HCT116 (cell line): ENCODE measurements at regions not wholly inside any gene's neighbourhood (a gene's known extent, or its start where the extent isn't known, plus 50 kb on each side); places are given as distances from the start of the nearest gene placed in this dataset.

Source experiments
- ATAC-seq: fragments of 200-7000 bp; cut with Tn5 transposase; 2 replicates; pipeline ENCODE4 v1.9.1; 2020; ENCODE audit warnings: mild to moderate bottlenecking, moderate library complexity
- BruUV-seq: library from RNA; stranded (reverse); fragments of 400-500 nt; replicated peaks from 2 replicates; lab custom pipeline; 2021; lab: Mats Ljungman, UMichigan
- CTCF ChIA-PET: fragments of 300-600 bp; sonication (Branson Sonifier 250); formaldehyde crosslinking; loops from one replicate; lab custom pipeline; 2021; ENCODE audit warnings: antibody characterized with exemption; lab: Charles Lee
- POLR2A ChIA-PET: fragments of 300-600, 350-600 bp; sonication (Branson Sonifier 250); formaldehyde crosslinking; loops from one replicate; lab custom pipeline; 2021; ENCODE audit warnings: antibody characterized with exemption; lab: Charles Lee
- RAD21 ChIA-PET, 2 experiments: fragments of 300-600 bp; sonication (Branson Sonifier 250); formaldehyde crosslinking; loops; one replicate each; lab custom pipeline; 2023; ENCODE audit warnings: low total read pairs in 2 of 2; ENCODE audit not compliant: uncharacterized antibody in 2 of 2, unreplicated experiment in 2 of 2, low non-redundant PET in 1 of 2; lab: Charles Lee
- DNase-seq: peaks from one replicate; pipeline ENCODE4 v3.0.0-alpha.2; 2010; ENCODE audit warnings: low read depth, low spot score
- H2AFZ ChIP-seq: fragments of 200-600 bp; shearing (Covaris generic), sonication (generic); 2 replicates; pipeline ENCODE4 v1.6.1; 2017; ENCODE audit warnings: low read depth, mixed run types, mixed read lengths, antibody characterized with exemption, low read length; ENCODE audit not compliant: poor library complexity, severe bottlenecking
- H3K27ac ChIP-seq: 2 replicates; pipeline ENCODE4 v1.5.1; 2012; ENCODE audit warnings: low read depth, low read length
- H3K27me3 ChIP-seq: fragments of 200-600 bp; sonication (generic); 2 replicates; pipeline ENCODE4 v1.6.1; 2016; ENCODE audit warnings: mixed run types, low read length, mixed read lengths; ENCODE audit not compliant: insufficient read depth
- H3K36me3 ChIP-seq, 2 experiments: fragments of 200-500 bp in 1 of 2; fragments of 200-600 bp in 1 of 2; sonication (Bioruptor generic) in 1 of 2; sonication (generic) in 1 of 2; 2 replicates each; pipeline versions ENCODE4 v1.5.1 to v1.6.1; 2014 to 2016; ENCODE audit warnings: low read length in 2 of 2, inconsistent platforms in 1 of 2, mixed read lengths in 1 of 2, mixed run types in 1 of 2; ENCODE audit not compliant: insufficient read depth in 2 of 2, control insufficient read depth in 1 of 2
- H3K4me1 ChIP-seq, 2 experiments: fragments of 200-600 bp in 1 of 2; sonication (generic) in 1 of 2; 2 replicates each; pipeline versions ENCODE4 v1.5.1 to v1.6.1; 2012 to 2017; ENCODE audit warnings: low read length in 2 of 2, inconsistent platforms in 1 of 2, mild to moderate bottlenecking in 1 of 2, mixed read lengths in 1 of 2, mixed run types in 1 of 2, moderate library complexity in 1 of 2; ENCODE audit not compliant: insufficient read depth in 2 of 2, control insufficient read depth in 1 of 2
- H3K4me2 ChIP-seq: fragments of 200-600 bp; sonication (generic); 2 replicates; pipeline ENCODE4 v1.6.1; 2017; ENCODE audit warnings: mixed run types, low read length, mixed read lengths
- H3K4me3 ChIP-seq, 2 experiments: fragments of 200-600 bp in 1 of 2; sonication (generic) in 1 of 2; replicated peaks in 1 of 2; 2 replicates each; pipeline ENCODE4 v1.5.1; 2011 to 2016; ENCODE audit warnings: low read length in 2 of 2, control low read depth in 1 of 2, low read depth in 1 of 2, mild to moderate bottlenecking in 1 of 2, mixed read lengths in 1 of 2, mixed run types in 1 of 2
- H3K79me2 ChIP-seq: fragments of 200-600 bp; sonication (generic); 2 replicates; pipeline ENCODE4 v1.6.1; 2017; ENCODE audit warnings: mild to moderate bottlenecking, mixed run types, low read length, moderate library complexity, mixed read lengths; ENCODE audit not compliant: insufficient read depth
- H3K9ac ChIP-seq: fragments of 200-600 bp; sonication (generic); 2 replicates; pipeline ENCODE4 v1.6.1; 2016; ENCODE audit warnings: low read length, mixed read lengths
- H3K9me2 ChIP-seq: fragments of 200-600 bp; sonication (generic), shearing (Covaris generic); 2 replicates; pipeline ENCODE4 v1.6.1; 2017; ENCODE audit warnings: mixed run types, mild to moderate bottlenecking, moderate library complexity; ENCODE audit not compliant: insufficient read depth
- H3K9me3 ChIP-seq, 2 experiments: fragments of 200-500 bp in 1 of 2; fragments of 200-600 bp in 1 of 2; sonication (Bioruptor generic) in 1 of 2; sonication (generic) in 1 of 2; 2 replicates each; pipeline ENCODE4 v1.6.1; 2014 to 2017; ENCODE audit warnings: low read length in 2 of 2, mixed read lengths in 2 of 2, inconsistent platforms in 1 of 2, low read depth in 1 of 2, mild to moderate bottlenecking in 1 of 2, mixed run types in 1 of 2, moderate library complexity in 1 of 2; ENCODE audit not compliant: control insufficient read depth in 1 of 2, insufficient read depth in 1 of 2
- H4K20me1 ChIP-seq: fragments of 200-600 bp; sonication (generic), shearing (Covaris generic); 2 replicates; pipeline ENCODE4 v1.6.1; 2017; ENCODE audit warnings: mixed run types, mild to moderate bottlenecking, moderate library complexity; ENCODE audit not compliant: insufficient read depth
- CEBPB ChIP-seq: IDR thresholded peaks from 2 replicates; pipeline ENCODE4 v1.6.1; 2012; ENCODE audit warnings: low read depth
- FOSL1 ChIP-seq: IDR thresholded peaks from 2 replicates; pipeline ENCODE4 v1.6.1; 2012; ENCODE audit warnings: low read depth
- POLR2AphosphoS5 ChIP-seq: IDR thresholded peaks from 2 replicates; pipeline ENCODE4 v1.6.1; 2011; ENCODE audit warnings: mild to moderate bottlenecking, low read depth, low read length, moderate library complexity
- REST ChIP-seq: IDR thresholded peaks from 2 replicates; pipeline ENCODE4 v1.6.1; 2012; ENCODE audit warnings: low read depth
- TCF7L2 ChIP-seq: IDR thresholded peaks from 2 replicates; pipeline ENCODE4 v1.7.0; 2011; ENCODE audit warnings: borderline replicate concordance, inconsistent platforms; ENCODE audit not compliant: insufficient read depth, insufficient read length; ENCODE audit errors: extremely low read depth
- YY1 ChIP-seq: IDR thresholded peaks from 2 replicates; pipeline ENCODE4 v1.6.1; 2011; ENCODE audit warnings: low read length, low read depth, moderate library complexity, mild to moderate bottlenecking; ENCODE audit not compliant: insufficient replicate concordance; ENCODE audit errors: extremely low read depth
- ZFX ChIP-seq: fragments of 450-650 bp; IDR thresholded peaks from 2 replicates; pipeline ENCODE4 v1.6.1; 2017
- intact Hi-C: fragments of 100-400 bp; cut with micrococcal nuclease; formaldehyde crosslinking; loops from 2 replicates; pipeline ENCODE4 v1.10.0; 2022

GRCh38 chr5:117255211-117256027 is 680.8 kb upstream of the SEMA6A start:
- Histone ChIP-seq H3K9ac (no peak overlapping the region), H3K27me3 (no peaks in the 10 kb centered on the region), H3K9me3 (no peaks in the 10 kb centered on the region), H3K4me1 (no peaks in the 10 kb centered on the region), H3K9me2 (no peaks in the 10 kb centered on the region; the same call in 1 of the 2 replicates), H3K4me3 (no peak overlapping the region), H3K27ac (no peak overlapping the region), H3K4me2 (no peak overlapping the region), H3K79me2 (no peaks in the 10 kb centered on the region), H4K20me1 (no peaks in the 10 kb centered on the region), H3K36me3 (no peaks in the 10 kb centered on the region), H2AFZ (no peak overlapping the region)
- RAD21 ChIA-PET, result no interaction called here
- POLR2A ChIA-PET, result no interaction called here
- no peak for ATAC-seq
- BruUV-seq, result no TSS peak
- CTCF ChIA-PET, result no interaction called here
- intact Hi-C loops, result no loop called here
- DNase-seq, result no peak
- TF ChIP-seq FOSL1 (no peak), REST (no peak), POLR2AphosphoS5 (no peak), YY1 (no peak), TCF7L2 (no peak), ZFX (no peak), CEBPB (no peak)
